HG03354 (cell line): ENCODE measurements at regions not wholly inside any gene's neighbourhood (a gene's known extent, or its start where the extent isn't known, plus 50 kb on each side); places are given as distances from the start of the nearest gene placed in this dataset.

ENCODE experiments used
- ATAC-seq: cut with Tn5 transposase; IDR thresholded peaks from one replicate; pipeline ENCODE4 v1.9.1; 2021; ENCODE audit warnings: mild to moderate bottlenecking; ENCODE audit not compliant: unreplicated experiment, poor library complexity, severe bottlenecking

DNA sequence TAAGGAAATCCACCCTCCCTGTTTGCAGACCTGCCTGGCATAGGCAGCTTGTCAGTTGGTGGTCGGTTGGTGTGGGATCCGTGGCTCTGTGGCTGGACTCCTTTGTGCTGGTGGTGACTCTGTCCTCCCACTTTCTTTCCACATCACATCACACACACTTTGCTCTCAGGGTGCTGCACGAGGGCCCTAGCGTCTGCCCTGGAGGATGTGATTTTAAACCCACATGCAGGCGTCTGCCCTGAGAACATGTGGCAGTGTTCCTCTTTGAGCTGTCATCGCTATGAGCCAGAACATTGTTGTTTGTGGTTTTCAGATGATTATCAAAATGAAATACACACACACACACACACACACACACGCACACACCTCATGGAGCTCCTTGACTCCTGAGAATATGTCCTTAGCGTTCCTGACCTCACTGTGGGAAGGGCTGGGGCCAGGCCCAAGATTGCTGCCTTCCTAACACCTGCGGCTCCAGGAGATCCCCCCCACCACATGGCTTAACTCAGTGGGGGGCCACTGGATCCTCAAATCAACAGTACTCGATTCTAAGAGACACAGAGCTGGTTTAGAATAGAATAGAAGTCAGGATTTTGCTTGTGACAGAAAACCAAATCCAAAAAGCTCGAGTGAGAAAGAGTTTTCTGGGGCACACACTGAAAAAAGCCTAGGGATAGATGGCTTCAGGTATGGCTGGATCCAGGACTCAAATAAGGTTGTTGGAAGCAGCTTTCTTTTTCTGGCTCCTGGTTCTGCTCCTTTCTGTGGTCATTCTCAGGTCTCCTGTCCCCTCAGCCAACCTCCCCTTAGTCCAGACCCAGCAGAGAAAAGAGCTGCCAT lies 54.8 kb downstream of the RTP5 start:
- no peak for ATAC-seq

DNA sequence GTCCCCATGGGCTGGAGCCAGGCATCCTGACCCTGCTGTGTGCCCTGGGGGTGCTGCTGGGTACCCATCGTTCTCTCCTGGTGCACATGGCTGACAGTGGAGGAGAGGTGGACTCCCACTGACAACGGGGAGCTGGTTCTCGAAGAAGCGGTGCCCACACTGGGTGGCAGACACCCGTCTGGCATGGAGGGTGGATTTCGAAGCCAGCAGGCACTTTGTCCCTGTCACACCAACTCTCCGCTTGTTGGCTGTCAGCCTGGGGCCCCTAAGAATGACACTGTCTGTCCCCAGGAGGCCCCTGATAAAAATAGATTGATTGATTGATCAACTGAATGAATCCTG lies 55.4 kb downstream of the RTP5 start:
- ATAC-seq = no peak

DNA sequence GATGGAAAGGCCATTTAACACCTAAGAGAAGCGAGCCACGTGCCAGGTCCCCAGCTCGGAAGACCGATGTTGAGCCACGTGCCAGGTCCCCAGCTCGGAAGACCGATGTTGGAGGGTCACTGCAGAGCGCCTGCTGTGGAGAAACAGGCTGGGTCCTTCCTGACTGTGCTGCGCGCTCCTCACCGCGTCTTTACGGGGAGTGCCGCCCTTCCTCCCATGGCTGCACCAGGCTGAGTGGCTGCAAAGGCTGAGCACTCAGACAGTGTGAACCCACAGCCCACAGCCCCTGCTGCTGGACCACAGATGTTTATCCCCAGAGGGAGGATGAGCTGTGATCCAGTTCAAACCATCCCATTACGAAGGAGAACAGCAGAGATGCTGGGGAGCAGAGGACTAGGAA lies 55.7 kb downstream of the RTP5 start:
- ATAC-seq = no peak

DNA sequence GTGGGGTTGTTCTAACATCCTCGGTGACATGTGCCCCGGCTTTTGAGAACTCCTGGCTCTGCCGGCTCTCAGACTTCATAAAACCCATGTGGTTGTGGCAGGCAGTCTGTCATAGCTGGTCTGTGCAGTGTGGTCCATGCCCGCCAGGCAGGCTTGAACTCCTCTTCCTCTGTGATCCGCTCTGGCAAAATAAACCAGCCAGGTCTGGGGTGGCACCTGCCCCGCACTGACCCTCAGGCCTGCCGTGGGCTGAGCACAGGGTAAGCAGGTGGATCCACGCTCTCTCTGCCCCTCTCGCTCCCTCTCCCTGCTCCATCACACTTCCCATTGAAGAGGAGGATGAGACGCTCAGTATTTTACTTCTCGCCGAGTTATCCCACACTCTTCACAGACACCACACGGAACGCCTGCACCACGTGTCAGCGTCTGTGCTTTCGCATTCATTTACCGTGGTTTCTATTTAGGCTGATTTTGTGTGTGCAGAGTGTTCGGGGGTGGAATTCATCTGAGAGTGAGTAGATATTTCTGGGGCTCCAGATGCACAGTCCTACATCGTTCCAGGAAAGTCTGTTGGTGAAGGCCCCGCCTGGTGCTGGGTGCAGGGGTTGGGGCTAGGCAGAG lies 56.4 kb downstream of the RTP5 start:
- no peak for ATAC-seq

DNA sequence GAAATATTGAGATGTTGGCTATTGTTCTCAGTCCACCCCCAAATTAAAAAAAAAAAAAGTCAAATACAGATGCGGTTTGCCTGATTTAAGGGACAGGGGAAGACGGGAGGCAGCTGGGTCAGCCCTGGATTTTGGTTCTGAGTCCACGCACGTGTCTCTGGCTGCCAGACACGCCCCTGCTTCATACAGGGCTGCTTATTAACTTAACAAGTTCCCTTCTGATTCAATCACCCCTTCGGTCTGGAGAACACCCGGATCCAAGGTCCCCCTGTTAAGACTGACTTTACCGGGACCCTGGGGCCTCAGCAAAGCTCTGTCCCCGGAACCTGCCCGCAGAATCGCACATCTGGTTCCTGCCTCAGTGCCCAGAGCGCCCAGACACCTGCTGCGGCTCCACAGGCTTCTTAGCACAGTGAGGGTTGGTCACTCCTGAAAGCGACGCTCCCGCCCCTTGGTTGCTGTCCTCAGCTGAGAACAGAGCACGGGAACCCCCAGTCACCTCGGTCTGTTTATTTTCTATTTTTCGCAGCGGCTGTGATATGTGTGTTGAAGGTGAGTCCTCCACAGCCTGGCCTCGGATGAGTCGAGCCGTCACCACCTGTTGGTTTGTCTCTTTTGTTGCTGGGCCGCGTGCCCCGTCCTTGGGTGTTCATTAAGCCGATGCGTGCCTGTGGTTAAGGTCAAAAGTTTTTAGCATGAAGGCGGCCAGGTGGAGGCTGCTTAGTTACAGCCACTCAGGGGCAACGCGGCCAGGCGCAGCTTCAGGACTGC lies 57.2 kb downstream of the RTP5 start:
- ATAC-seq = peak; percentile 70

DNA sequence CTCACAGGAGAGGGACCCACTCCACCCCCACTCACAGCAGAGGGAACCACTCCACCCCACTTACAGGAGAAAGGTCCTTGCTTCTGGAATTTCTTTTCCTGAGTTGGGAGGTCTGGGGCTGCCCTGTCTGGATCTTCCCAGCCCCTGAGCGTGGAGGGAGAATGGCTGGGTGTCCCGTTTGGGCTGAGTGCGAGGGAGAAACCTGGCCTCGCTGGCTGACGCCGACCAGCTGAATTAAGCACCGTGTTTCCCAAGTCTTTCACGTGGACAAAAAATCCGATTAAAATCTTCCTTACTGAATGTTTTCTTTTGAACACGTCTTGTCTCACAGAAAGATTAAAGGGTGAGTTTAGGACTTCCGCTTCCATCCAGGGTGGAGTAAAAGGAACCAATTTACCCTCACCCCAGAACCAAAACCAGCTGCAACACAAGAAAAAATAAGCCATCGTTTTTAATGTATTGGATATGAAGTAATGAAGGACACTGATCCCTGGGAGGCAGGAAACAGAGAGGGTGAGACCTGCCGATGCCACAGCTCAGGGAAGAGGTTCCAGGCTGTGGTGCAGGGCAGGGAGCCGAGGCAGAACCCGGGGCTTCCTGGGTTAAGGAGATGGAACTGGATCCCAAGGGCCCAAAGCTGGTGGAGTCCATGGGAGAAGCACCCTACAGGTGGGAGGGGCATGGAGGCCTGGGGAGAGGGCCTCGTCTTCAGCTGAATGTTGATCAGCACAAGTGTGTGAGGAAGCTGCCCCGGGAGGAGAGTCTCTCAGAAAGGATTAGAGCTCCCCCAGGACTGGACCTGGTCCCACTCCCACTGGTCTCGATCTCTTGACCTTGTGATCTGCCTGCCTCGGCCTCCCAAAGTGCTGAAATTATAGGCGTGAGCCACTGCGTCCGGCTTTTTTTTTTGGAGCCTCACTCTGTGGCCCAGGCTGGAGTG lies 60.3 kb downstream of the RTP5 start:
- ATAC-seq = no peak

DNA sequence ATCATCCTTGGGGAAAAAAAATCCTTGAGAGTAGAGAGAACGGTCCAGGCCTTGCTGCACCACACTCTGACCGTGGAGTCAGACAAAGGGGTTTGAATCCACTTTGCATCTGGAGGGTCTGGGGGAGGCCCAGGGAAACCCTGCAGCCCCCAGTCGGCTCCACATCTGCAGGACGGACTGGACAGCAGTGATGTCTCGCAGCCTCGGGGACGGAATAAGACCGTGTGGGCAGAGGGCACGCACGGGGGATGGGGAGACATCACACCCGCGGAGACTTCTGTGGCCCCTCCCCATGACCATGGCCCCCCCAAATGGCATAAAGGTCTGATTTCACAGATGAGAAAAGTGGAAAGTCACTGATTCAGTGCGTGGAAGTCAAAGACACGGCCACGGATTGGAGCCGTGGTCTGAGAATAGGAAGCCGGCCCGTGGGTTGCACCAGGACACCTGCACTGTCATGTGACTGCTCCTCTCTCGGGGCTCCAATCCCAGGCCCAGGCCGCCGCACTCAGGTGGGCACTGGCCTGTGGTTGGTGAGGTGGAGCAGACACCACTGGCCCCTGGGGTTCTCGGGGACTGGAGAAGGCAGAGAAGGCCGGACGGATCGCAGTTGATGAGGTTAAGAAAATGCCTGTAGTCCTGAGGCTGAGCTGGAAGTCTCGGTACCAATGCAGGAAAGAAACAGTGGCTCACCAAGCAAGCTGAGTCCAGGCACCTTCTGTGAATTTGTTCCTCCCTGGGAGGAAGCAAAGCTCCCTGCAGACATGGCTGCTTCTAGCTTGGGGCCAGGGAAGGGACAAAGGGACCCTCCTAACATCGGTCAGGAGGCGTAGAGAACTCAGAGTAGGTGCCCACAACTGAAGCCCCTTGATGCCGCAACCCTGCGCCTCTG lies 61.8 kb downstream of the RTP5 start:
- ATAC-seq = no peak

DNA sequence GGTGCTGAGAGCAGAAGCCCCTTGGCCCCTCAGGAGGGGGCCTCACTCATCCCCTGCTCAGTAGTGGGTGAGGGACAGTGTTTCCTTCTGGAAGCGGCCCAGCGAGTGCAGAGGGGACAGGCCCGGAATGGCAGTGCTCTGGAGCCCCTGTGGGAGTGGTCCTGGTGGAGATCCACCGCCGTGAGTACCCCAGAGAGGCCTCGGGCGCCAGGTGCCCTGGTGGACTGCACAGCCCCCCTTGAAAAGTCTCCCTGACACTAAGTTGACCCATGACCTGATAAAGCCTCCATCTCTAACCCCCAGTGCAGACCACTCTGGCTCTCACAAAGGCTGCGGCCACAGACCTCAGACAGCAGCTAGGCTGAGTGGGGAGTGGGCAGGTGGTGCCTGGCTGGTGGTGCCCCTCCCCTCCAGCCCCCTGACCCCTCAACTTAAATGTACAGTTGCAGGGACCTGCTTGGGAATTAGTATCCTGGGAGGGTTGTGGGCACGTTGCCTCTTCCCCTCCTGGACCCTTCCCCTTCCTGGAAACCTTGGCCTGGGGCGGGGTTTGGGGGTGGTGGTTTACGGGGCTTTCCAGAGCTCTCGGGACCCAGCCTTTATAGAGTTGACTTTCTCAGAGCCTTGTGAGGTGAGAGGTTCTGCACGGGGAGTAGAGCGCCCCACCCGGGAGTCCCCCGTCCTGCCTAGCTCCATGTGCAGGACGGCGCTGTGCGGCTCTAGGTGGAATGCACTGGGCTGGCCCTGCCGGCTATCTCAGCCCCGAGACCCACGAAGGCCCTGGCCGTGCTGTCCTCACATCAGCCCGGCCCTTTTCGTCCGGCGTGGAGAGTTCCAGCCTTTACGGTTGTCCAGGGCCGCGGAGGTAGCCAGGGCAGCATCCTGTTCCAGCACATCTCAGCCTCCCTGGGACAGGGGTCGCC lies 62.7 kb downstream of the RTP5 start:
- no peak for ATAC-seq

DNA sequence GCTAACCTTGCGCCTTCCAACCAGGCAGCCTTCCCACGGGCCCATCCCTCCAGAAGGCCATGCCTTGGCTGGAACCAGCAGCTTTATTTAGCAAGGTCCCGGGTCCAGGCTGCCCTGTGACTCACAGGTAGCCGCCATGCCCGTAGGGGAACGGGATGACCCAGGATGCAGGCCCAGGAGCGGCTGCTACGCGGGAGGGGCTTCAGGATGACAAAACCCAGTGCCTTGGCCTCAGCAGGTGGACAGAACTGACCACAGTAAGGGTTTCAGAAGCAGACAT lies 63.3 kb downstream of the RTP5 start:
- ATAC-seq = no peak

DNA sequence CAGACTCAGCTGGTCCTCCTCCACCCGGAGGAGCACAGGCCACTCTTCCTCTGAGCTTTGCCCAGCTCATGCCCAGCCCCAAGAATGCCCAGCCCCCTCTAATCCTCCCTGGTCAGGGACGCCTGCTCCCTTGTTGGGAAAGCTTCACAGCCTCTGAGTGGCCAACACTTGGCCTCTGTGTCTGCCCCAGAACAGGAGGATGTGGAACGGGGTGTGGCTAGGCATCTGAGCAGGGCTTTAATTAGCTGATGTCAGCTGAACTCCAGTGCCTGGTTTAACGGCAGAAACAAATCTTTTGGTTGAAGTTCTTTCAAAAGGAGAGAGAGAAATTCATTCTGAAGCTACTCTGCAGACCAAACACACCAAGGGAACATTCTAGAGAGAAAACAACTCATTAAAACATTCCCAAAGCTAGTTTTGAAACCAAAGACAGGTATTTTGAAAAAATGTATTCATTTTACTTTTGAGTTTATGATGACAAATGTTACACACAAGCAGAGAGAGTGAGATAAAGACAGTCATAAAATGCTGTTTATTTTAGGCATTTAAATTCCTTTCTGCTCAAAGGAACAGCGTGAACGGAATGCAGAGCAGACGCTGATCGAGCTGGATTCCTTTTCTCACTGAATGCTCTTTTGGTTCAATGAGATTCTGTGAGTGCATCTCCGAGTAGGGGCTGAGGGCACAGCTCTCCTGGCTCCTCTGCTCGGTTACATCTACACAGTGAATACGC lies 63.8 kb downstream of the RTP5 start:
- ATAC-seq = no peak

DNA sequence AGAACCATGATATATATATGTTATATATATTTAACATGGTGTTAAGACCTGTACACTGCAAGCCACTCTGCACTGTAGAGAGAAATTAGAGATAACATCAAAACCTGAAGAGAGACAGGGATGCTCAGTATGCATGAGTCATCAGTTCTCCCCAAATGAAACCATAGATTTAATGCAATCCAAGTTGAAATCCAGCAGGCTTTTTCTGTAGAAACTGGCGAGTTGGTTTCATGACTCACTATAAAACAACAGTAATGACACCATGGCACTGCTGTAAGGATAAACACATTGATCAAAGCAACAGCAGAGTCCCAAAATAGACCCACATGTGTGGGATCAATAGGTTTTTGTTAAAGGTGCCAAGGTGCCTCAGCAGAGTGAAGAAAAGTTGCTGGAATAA lies 65.8 kb downstream of the RTP5 start:
- ATAC-seq = no peak

DNA sequence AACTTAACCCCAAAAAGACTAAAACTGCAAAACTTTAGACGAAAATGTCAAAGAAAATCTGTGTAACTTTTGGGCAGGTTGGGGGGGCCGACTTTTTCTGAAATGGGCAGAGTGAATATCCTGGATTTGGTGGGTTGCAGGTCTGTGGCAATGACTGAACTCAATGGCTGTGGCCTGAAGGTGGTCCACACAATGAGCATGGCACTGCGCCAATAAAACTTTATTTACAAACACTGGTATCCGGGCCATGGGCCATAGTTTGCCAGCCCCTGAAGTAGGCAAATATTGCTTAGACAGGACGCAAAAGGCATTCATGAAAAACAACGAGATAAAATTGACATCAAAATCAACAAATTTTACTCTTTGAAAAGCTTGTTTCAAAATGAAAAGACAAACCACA lies 66.2 kb downstream of the RTP5 start:
- ATAC-seq = no peak

DNA sequence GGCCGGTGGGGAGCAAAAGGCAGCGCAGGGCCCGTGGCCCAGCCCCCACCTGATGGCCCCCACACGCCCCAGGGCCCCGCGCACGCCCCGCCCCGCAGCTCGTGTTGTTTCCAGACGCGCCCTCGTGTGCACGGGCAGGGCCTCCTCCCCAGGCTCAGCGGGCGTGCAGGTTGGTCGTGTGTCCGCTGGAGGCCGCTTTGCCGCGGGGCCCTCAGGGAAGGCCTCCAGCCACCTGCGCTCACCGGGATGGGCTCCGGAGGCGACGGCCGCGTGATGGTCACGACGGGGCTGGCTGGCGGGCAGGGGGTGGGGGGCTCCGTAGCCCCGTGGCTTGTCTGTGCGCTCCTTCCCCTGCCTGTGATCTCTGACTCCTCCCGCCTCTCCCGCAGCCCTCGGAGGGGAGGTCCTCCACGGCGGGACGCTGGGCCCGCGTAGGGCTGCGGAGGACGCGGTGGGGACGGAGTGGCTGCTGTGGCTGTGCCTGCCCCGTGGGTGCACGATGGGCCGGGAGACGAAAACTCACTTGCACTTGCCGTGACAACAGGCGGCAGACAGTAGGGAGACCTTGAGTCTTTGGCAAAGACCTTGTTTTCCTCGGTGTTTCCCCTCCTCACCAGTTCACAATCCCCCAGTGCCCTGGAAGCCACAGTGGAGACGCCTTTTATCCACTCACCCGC lies 67.1 kb downstream of the RTP5 start:
- ATAC-seq = no peak

DNA sequence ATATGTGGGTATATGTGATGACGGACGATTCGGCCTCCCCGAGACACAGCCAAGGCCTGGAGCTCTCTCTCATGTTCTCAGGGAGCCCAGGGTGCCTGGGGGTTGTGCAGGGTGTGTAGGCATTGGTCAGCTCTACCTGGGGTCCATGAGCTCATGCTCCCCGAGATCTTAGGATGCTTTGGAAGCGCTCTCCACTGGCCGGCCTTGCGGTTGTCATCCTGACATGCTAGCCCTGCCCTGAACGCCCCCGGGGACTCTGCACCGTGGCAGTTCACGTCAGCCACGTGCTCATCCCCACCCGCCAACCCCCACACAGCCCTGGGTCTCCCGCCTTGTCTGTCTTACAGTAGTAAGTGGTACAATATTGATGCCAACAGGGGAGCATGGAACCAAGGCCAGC lies 67.8 kb downstream of the RTP5 start:
- no peak for ATAC-seq

DNA sequence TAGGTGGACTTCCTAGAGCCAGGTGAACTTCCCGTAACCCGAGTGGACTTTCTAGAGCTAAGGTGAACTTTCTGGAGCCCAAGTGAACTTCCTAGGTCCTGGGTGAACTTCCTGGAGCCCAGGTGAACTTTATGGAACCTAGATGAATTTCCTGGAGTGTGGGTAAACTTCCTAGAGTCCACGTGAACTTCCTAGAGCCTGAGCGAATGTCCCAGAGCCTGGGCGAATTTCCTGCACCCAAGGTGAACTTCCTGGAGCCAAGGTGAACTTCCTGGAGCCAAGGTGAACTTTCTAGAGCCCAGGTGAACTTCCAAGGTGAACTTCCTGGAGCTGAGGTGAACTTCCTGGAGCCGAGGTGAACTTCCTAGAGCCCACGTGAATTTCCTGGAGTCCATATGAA lies 70.0 kb downstream of the RTP5 start:
- ATAC-seq = no peak

DNA sequence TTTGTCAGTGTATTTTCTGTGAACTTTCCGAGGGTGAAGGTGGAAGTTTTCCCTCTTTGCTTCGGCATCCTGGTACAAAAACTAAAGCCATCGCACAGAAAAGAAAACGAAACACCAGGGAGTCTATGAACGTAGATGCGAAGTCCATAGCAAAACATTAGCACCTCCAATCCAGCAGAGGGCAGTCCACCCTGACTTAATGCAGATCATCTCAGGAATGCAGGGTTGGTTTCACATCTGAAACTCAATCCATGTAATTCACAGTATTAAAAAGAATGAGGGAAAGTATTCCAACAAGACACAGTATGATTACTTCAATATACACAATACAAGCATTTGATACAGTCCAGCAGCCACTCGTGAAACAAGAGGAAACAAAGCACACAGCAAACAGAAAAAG lies 70.8 kb downstream of the RTP5 start:
- ATAC-seq = no peak

DNA sequence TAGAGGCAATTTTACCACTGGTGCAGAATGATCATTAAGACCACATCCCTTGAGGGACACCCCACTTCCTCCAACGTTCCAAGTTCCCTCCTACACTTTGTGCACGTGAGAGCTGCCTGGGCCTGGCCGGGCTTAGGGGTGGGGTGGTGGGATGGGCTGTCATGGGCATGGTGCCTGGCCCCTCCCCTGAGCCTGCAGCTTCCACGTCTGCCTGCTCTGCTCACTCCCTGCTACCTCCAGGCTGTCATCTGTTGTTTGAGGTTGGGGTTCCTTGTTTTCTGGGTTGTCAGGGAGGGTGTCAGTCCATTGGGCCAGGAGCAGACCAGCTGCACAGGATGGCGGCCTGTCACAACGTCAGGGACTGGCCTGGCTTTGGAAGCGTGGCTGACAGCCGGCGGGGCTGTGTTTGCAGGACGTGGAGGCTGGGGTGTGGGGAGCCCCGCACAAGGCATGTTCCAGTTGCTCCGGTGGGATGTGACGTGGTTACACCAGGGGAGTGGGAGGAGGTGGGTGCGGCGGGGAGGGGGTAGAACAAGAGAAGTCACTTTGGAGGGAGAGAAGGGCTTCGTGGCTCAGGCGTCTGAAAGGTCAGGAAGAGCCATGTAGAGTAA lies 72.3 kb downstream of the RTP5 start:
- no peak for ATAC-seq
